Dendritic cell treated with granulocyte-macrophage colony-stimulating factor and Interleukin-4, amounts not matched to agents 40 ng/mL and 50 ng/mL, for 4 days (primary cell): ENCODE measurements at regions not wholly inside any gene's neighbourhood (a gene's known extent, or its start where the extent isn't known, plus 50 kb on each side); places are given as distances from the start of the nearest gene placed in this dataset.

Experiments
- H3K27ac Mint-ChIP-seq: one replicate; pipeline ENCODE4 v1.8.0; 2022; ENCODE audit warnings: mild to moderate bottlenecking, mixed read lengths
- H3K27me3 Mint-ChIP-seq: one replicate; pipeline ENCODE4 v1.8.0; 2022; ENCODE audit warnings: mild to moderate bottlenecking, mixed read lengths
- H3K36me3 Mint-ChIP-seq: one replicate; pipeline ENCODE4 v1.8.0; 2022; ENCODE audit warnings: low read depth, mixed read lengths
- H3K4me1 Mint-ChIP-seq: one replicate; pipeline ENCODE4 v1.8.0; 2022; ENCODE audit warnings: low read depth, mixed read lengths
- H3K4me3 Mint-ChIP-seq: one replicate; pipeline ENCODE4 v1.8.0; 2022; ENCODE audit warnings: mild to moderate bottlenecking, moderate library complexity, mixed read lengths
- H3K9me3 Mint-ChIP-seq: one replicate; pipeline ENCODE4 v1.8.0; 2022; ENCODE audit warnings: mixed read lengths
- intact Hi-C: fragments of 100-400 bp; cut with micrococcal nuclease; formaldehyde crosslinking; loops from one replicate; pipeline ENCODE4 v1.15.0; 2022

GRCh38 chr4:156154978-156155377 lies 201.3 kb upstream of the CTSO start:
- Mint-ChIP-seq H3K4me3 (no peak overlapping the region), H3K27ac (no peak overlapping the region), H3K9me3 (no peaks in the 10 kb centered on the region), H3K36me3 (no peaks in the 10 kb centered on the region), H3K27me3 (no peaks in the 10 kb centered on the region), H3K4me1 (no peaks in the 10 kb centered on the region)
- intact Hi-C loops = no loop called here

- Mint-ChIP-seq H3K27ac (no peak overlapping the region), H3K9me3 (no peaks in the 10 kb centered on the region), H3K4me3 (no peak overlapping the region), H3K27me3 (no peaks in the 10 kb centered on the region), H3K36me3 (no peaks in the 10 kb centered on the region), H3K4me1 (no peaks in the 10 kb centered on the region)
- intact Hi-C loops = no loop called here
Observed at GRCh38 chr4:156146571-156146970, 192.9 kb upstream of the CTSO start.

- Mint-ChIP-seq H3K27me3 (no peaks in the 10 kb centered on the region), H3K9me3 (no peaks in the 10 kb centered on the region), H3K27ac (no peak overlapping the region), H3K4me3 (no peak overlapping the region), H3K36me3 (no peaks in the 10 kb centered on the region), H3K4me1 (no peaks in the 10 kb centered on the region)
- intact Hi-C loops = no loop called here
Observed at GRCh38 chr4:156144961-156145360, 191.3 kb upstream of the CTSO start.

- Mint-ChIP-seq H3K4me3 (no peak overlapping the region), H3K27me3 (no peaks in the 10 kb centered on the region), H3K9me3 (peaks cover 5% of the 10 kb centered on the region), H3K36me3 (no peaks in the 10 kb centered on the region), H3K27ac (no peak overlapping the region), H3K4me1 (no peaks in the 10 kb centered on the region)
- intact Hi-C loops = no loop called here
Observed at GRCh38 chr4:156138781-156139280, 185.2 kb upstream of the CTSO start.

- intact Hi-C loops = no loop called here
- Mint-ChIP-seq H3K4me3 (no peak overlapping the region), H3K9me3 (peaks cover 9% of the 10 kb centered on the region), H3K4me1 (no peaks in the 10 kb centered on the region), H3K36me3 (no peaks in the 10 kb centered on the region), H3K27me3 (no peaks in the 10 kb centered on the region), H3K27ac (no peak overlapping the region)
Observed at GRCh38 chr4:156137679-156138473, 184.2 kb upstream of the CTSO start.

- peaks cover 9% of the 10 kb centered on the region for H3K9me3 Mint-ChIP-seq
- H3K27ac Mint-ChIP-seq = no peak overlapping the region
- H3K27me3 Mint-ChIP-seq = no peaks in the 10 kb centered on the region
- H3K36me3 Mint-ChIP-seq = no peaks in the 10 kb centered on the region
- intact Hi-C loops = no loop called here
- no peak overlapping the region for H3K4me3 Mint-ChIP-seq
- H3K4me1 Mint-ChIP-seq = no peaks in the 10 kb centered on the region
Observed at GRCh38 chr4:156132196-156132595, 178.5 kb upstream of the CTSO start.

- Mint-ChIP-seq H3K27ac (no peak overlapping the region), H3K9me3 (peaks cover 3% of the 10 kb centered on the region), H3K27me3 (no peaks in the 10 kb centered on the region), H3K36me3 (no peaks in the 10 kb centered on the region), H3K4me3 (no peak overlapping the region), H3K4me1 (no peaks in the 10 kb centered on the region)
- intact Hi-C loops = no loop called here
Observed at GRCh38 chr4:156128616-156129015, 174.9 kb upstream of the CTSO start.

- no peaks in the 10 kb centered on the region for H3K27me3 Mint-ChIP-seq
- H3K4me1 Mint-ChIP-seq = no peaks in the 10 kb centered on the region
- no peak overlapping the region for H3K27ac Mint-ChIP-seq
- no peaks in the 10 kb centered on the region for H3K36me3 Mint-ChIP-seq
- H3K4me3 Mint-ChIP-seq = no peak overlapping the region
- H3K9me3 Mint-ChIP-seq = no peaks in the 10 kb centered on the region
- intact Hi-C loops = no loop called here
Observed at GRCh38 chr4:156118507-156119220, 165.0 kb upstream of the CTSO start.

GRCh38 chr4:156117743-156118142 lies 164.1 kb upstream of the CTSO start:
- intact Hi-C loops = no loop called here
- H3K4me3 Mint-ChIP-seq = no peak overlapping the region
- no peaks in the 10 kb centered on the region for H3K27me3 Mint-ChIP-seq

GRCh38 chr4:156116991-156117390 lies 163.3 kb upstream of the CTSO start:
- Mint-ChIP-seq H3K9me3 (no peaks in the 10 kb centered on the region), H3K4me1 (no peaks in the 10 kb centered on the region), H3K27ac (no peak overlapping the region), H3K27me3 (no peaks in the 10 kb centered on the region), H3K36me3 (no peaks in the 10 kb centered on the region), H3K4me3 (no peak overlapping the region)
- intact Hi-C loops = no loop called here

More at GRCh38 chr4:156117743-156118142, 164.1 kb upstream of the CTSO start:
- Mint-ChIP-seq H3K27ac (no peak overlapping the region), H3K4me1 (no peaks in the 10 kb centered on the region), H3K9me3 (no peaks in the 10 kb centered on the region), H3K36me3 (no peaks in the 10 kb centered on the region)

GRCh38 chr4:156113138-156113765 lies 159.6 kb upstream of the CTSO start:
- Mint-ChIP-seq H3K4me3 (no peak overlapping the region), H3K27me3 (no peaks in the 10 kb centered on the region), H3K9me3 (peaks cover 8% of the 10 kb centered on the region), H3K36me3 (no peaks in the 10 kb centered on the region), H3K4me1 (peaks cover 7% of the 10 kb centered on the region), H3K27ac (no peak overlapping the region)
- intact Hi-C loops = no loop called here

- H3K4me1 Mint-ChIP-seq = peaks cover 7% of the 10 kb centered on the region
- intact Hi-C loops = no loop called here
- no peak overlapping the region for H3K4me3 Mint-ChIP-seq
Observed at GRCh38 chr4:156111686-156112085, 158.0 kb upstream of the CTSO start.

GRCh38 chr4:156109943-156110900 lies 156.6 kb upstream of the CTSO start:
- peaks cover 7% of the 10 kb centered on the region for H3K4me1 Mint-ChIP-seq
- no peak overlapping the region for H3K4me3 Mint-ChIP-seq
- peaks cover 19% of the 10 kb centered on the region for H3K9me3 Mint-ChIP-seq

More at GRCh38 chr4:156111686-156112085, 158.0 kb upstream of the CTSO start:
- H3K27me3 Mint-ChIP-seq = no peaks in the 10 kb centered on the region
- H3K27ac Mint-ChIP-seq = no peak overlapping the region
- H3K36me3 Mint-ChIP-seq = no peaks in the 10 kb centered on the region
- peaks cover 19% of the 10 kb centered on the region for H3K9me3 Mint-ChIP-seq

More at GRCh38 chr4:156109943-156110900, 156.6 kb upstream of the CTSO start:
- intact Hi-C loops = no loop called here
- H3K27ac Mint-ChIP-seq = no peak overlapping the region
- no peaks in the 10 kb centered on the region for H3K27me3 Mint-ChIP-seq
- H3K36me3 Mint-ChIP-seq = no peaks in the 10 kb centered on the region
